Mesendoderm (in vitro differentiated cells): ENCODE measurements at regions not wholly inside any gene's neighbourhood (a gene's known extent, or its start where the extent isn't known, plus 50 kb on each side); places are given as distances from the start of the nearest gene placed in this dataset.

Experiments used
- DNase-seq: peaks from one replicate; pipeline ENCODE4 v3.0.0; 2013
- H2AK5ac ChIP-seq: 2 replicates; pipeline ENCODE4 v1.6.1; 2013; ENCODE audit warnings: low read length, inconsistent platforms
- H2BK120ac ChIP-seq: 2 replicates; pipeline ENCODE4 v1.6.1; 2013; ENCODE audit warnings: low read depth, mild to moderate bottlenecking, low read length, moderate library complexity, mixed read lengths
- H2BK15ac ChIP-seq: replicated peaks from 2 replicates; pipeline ENCODE4 v1.6.1; 2013; ENCODE audit warnings: low read depth, mild to moderate bottlenecking, moderate library complexity
- H2BK5ac ChIP-seq: 2 replicates; pipeline ENCODE4 v1.6.1; 2013; ENCODE audit warnings: low read length, inconsistent platforms
- H3K18ac ChIP-seq: 2 replicates; pipeline ENCODE4 v1.6.1; 2013; ENCODE audit warnings: mild to moderate bottlenecking, low read length, mixed read lengths
- H3K23ac ChIP-seq: one replicate; pipeline ENCODE4 v1.6.1; 2013; ENCODE audit warnings: low read length
- H3K27ac ChIP-seq: 2 replicates; pipeline ENCODE4 v1.5.1; 2013; ENCODE audit warnings: low read depth, mild to moderate bottlenecking, inconsistent platforms, low read length, moderate library complexity
- H3K27me3 ChIP-seq: 2 replicates; pipeline ENCODE4 v1.6.1; 2013; ENCODE audit warnings: low read length, control low read depth, mild to moderate bottlenecking, inconsistent platforms; ENCODE audit not compliant: insufficient read depth, poor library complexity
- H3K36me3 ChIP-seq: 2 replicates; pipeline ENCODE4 v1.6.1; 2013; ENCODE audit warnings: low read length, inconsistent platforms; ENCODE audit not compliant: control insufficient read depth, insufficient read depth
- H3K4ac ChIP-seq: one replicate; pipeline ENCODE4 v1.6.1; 2013; ENCODE audit warnings: low read depth, mild to moderate bottlenecking, low read length, moderate library complexity
- H3K4me1 ChIP-seq: 2 replicates; pipeline ENCODE4 v1.6.1; 2013; ENCODE audit warnings: low read depth, low read length, inconsistent platforms; ENCODE audit not compliant: control insufficient read depth
- H3K4me2 ChIP-seq: 2 replicates; pipeline ENCODE4 v1.6.1; 2013; ENCODE audit warnings: low read length
- H3K4me3 ChIP-seq: 2 replicates; pipeline ENCODE4 v1.5.1; 2013; ENCODE audit warnings: mild to moderate bottlenecking, low read length
- H3K56ac ChIP-seq: one replicate; pipeline ENCODE4 v1.6.1; 2013; ENCODE audit warnings: low read length
- H3K79me1 ChIP-seq: 2 replicates; pipeline ENCODE4 v1.6.1; 2013; ENCODE audit warnings: low read length, inconsistent platforms
- H3K79me2 ChIP-seq: 2 replicates; pipeline ENCODE4 v1.6.1; 2013; ENCODE audit warnings: mild to moderate bottlenecking, low read length; ENCODE audit not compliant: control insufficient read depth, insufficient read depth
- H3K9ac ChIP-seq: 2 replicates; pipeline ENCODE4 v1.6.1; 2013; ENCODE audit warnings: low read length, inconsistent platforms
- H4K5ac ChIP-seq: one replicate; pipeline ENCODE4 v1.6.1; 2013; ENCODE audit warnings: low read length
- H4K8ac ChIP-seq: one replicate; pipeline ENCODE4 v1.6.1; 2013; ENCODE audit warnings: low read depth, mild to moderate bottlenecking, control low read depth, low read length, moderate library complexity
- WGBS: extraction: QIAGEN DNeasy Blood & Tissue Kit; methylation state at CpG from one replicate; pipeline ENCODE4 v1.1.7; 2013; ENCODE audit warnings: low lambda C conversion rate, missing lambda C conversion rate; ENCODE audit not compliant: insufficient coverage; ENCODE audit errors: extremely low coverage; 5-methylcytosine and 5-hydroxymethylcytosine counted together

DNA sequence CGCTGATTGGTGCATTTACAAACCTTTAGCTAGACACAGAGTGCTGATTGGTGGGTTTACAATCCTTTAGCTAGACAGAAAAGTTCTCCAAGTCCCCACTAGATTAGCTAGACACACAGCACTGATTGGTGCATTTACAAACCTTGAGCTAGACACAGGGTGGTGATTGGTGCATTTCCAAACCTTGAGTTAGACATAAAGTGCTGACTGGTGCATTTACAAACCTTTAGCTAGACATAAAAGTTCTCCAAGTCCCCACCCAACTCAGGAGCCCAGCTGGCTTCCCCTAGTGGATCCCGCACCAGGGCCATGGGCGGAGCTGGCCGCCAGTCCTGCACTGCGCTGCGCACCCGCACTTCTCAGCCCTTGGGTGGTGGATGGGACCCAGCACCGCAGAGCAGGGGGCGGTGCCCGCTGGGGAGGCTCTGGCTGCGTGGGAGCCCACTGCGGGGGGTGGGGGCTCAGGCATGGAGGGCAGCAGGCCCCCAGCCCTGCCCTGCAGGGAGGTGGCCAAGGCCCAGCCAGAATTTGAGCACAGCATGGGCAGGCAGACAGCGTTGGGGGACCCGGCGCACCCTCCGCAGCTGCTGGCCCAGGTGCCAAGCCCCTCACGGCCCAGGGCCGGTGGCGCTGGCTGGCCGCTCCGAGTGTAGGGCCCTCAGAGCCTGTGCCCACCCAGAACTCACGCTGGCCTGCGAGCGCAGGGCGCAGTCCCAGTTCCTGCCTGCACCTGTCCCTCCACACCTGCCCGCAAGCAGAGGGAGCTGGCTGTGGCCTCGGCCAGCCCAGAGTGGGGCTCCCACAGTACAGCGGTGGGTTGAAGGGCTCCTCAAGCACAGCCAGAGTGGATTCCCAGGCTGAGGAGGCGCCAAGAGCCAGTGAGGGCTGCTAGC lies 608.9 kb upstream of the LCORL start:
- Histone ChIP-seq H3K27me3 (no peaks in the 10 kb centered on the region), H3K36me3 (no peaks in the 10 kb centered on the region), H3K9ac (no peak overlapping the region), H2AK5ac (no peak overlapping the region), H3K4me2 (no peak overlapping the region), H3K4me1 (no peaks in the 10 kb centered on the region), H2BK15ac (no peak overlapping the region), H3K27ac (no peak overlapping the region), H3K4ac (no peak overlapping the region), H2BK5ac (no peak overlapping the region), H3K18ac (no peak overlapping the region), H2BK120ac (no peak overlapping the region), H3K56ac (no peak overlapping the region), H4K8ac (no peak overlapping the region), H3K79me2 (no peaks in the 10 kb centered on the region), H3K23ac (no peak overlapping the region), H3K79me1 (no peaks in the 10 kb centered on the region), H3K4me3 (no peak overlapping the region), H4K5ac (no peak overlapping the region)
- no peak for DNase-seq
- no CpG with 5 or more reads among the region's 29 CpGs for WGBS

DNA sequence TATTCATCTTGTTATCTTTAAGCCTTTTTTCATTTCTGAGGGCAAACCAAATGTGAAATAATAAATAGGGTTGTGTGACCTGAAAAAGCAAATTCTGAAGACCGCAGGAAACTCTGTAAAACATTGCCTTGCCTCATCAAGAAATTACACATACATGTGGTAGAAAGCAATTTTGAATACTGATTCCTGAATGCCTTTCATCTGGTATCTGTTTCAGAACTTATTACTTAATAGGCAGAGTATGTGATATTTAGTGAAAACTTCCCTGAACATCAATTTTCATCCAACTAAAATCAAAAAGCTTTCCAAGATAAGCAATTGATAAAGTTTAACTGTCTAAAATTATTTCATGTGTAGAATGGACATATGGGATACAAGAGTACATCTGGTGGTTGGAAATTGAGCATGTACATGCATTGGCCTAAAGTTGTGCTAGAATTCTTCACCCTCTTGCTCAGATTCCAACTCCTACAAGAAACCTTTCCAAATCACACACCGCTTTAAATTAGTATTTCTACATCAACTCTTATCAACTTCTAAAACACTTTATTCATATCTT lies 606.0 kb upstream of the LCORL start:
- Histone ChIP-seq H3K18ac (no peak overlapping the region), H3K36me3 (no peaks in the 10 kb centered on the region), H2AK5ac (no peak overlapping the region), H3K4ac (no peak overlapping the region), H3K79me1 (no peaks in the 10 kb centered on the region), H3K4me2 (no peak overlapping the region), H3K4me1 (no peaks in the 10 kb centered on the region), H2BK120ac (no peak overlapping the region), H3K27ac (no peak overlapping the region), H3K9ac (no peak overlapping the region), H4K5ac (no peak overlapping the region), H3K4me3 (no peak overlapping the region), H4K8ac (no peak overlapping the region), H2BK15ac (no peak overlapping the region), H2BK5ac (no peak overlapping the region), H3K23ac (no peak overlapping the region), H3K27me3 (no peaks in the 10 kb centered on the region), H3K79me2 (no peaks in the 10 kb centered on the region), H3K56ac (no peak overlapping the region)
- no peak for DNase-seq
- WGBS, result 100% methylated on average over 1 of the region's 2 CpGs

DNA sequence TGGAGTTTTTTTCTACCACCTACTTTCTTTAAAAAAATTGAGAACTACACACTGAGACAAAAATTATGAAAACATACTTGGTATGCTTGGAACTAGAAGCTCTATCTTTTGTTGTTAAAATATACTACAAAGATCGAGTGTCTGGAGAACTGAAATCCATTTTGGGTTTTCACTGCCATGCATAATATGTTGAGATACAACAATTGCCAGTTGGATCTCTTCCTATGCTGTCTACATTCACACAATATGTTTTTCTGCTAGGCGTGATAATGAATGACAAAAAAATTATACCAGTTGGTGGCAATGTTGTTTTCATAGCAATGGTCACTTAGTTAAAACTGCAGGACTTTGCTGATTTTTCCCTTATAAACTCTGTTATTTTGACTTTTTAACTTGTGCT lies 605.4 kb upstream of the LCORL start:
- H3K79me1 ChIP-seq, result no peaks in the 10 kb centered on the region
- no peak overlapping the region for H3K56ac ChIP-seq
- H3K23ac ChIP-seq, result no peak overlapping the region
- no peak overlapping the region for H3K4me2 ChIP-seq
- DNase-seq, result no peak
- no peak overlapping the region for H2BK120ac ChIP-seq
- no CpG with 5 or more reads among the region's 2 CpGs for WGBS
- H3K36me3 ChIP-seq, result no peaks in the 10 kb centered on the region
- H3K4ac ChIP-seq, result no peak overlapping the region
- H3K27me3 ChIP-seq, result no peaks in the 10 kb centered on the region
- no peak overlapping the region for H3K27ac ChIP-seq
- H3K79me2 ChIP-seq, result no peaks in the 10 kb centered on the region
- no peaks in the 10 kb centered on the region for H3K4me1 ChIP-seq
- no peak overlapping the region for H3K9ac ChIP-seq
- no peak overlapping the region for H2BK5ac ChIP-seq
- no peak overlapping the region for H3K4me3 ChIP-seq
- H2AK5ac ChIP-seq, result no peak overlapping the region
- H3K18ac ChIP-seq, result no peak overlapping the region
- no peak overlapping the region for H2BK15ac ChIP-seq
- no peak overlapping the region for H4K8ac ChIP-seq
- no peak overlapping the region for H4K5ac ChIP-seq

DNA sequence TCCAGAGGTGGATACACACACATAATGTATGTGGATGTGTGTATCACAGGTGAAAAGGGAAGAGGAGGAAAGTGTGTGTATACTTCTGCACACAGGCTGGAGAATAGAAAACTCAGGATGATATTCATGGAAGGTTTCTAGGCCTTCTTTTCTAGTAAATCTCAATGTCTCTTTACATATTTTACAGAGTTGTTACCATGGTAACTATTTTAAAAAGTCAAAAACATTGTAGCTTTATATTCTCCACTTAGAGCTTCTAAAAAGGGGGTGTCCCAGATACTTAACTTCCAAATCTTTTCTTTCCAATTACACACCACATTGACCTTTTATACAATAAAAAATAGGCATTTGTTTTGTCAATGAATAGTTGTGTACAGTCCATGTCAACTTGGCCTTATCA lies 604.8 kb upstream of the LCORL start:
- no peak overlapping the region for H3K4ac ChIP-seq

DNA sequence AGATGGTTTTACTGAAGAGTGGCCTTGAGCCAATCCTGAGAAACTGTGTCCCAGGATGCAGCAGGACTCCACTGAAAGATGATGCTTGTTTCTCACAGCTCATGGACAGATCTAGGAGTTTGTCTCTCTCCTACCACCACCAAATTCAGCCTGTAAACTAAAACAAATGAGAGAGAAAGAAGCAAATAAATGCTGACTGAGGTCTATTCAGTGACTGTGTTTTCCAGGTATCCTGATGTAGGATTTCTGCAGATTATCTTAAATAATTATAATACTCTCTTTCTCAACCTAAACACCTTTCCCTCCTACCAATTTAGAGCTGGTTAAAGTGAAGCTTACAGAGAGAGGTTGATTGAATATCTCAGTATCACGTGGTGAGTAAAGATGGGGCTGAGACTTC lies 599.6 kb upstream of the LCORL start:
- H3K79me1 ChIP-seq, result no peaks in the 10 kb centered on the region
- H3K4me3 ChIP-seq, result no peak overlapping the region
- H3K18ac ChIP-seq, result no peak overlapping the region
- no CpG with 5 or more reads among the region's 1 CpG for WGBS
- no peak overlapping the region for H2BK5ac ChIP-seq
- H3K36me3 ChIP-seq, result no peaks in the 10 kb centered on the region
- H3K4me1 ChIP-seq, result peaks cover 2% of the 10 kb centered on the region
- no peaks in the 10 kb centered on the region for H3K79me2 ChIP-seq
- no peak overlapping the region for H2BK120ac ChIP-seq
- no peak overlapping the region for H3K4ac ChIP-seq
- H4K5ac ChIP-seq, result no peak overlapping the region
- DNase-seq, result no peak
- H3K27me3 ChIP-seq, result no peaks in the 10 kb centered on the region
- H3K27ac ChIP-seq, result no peak overlapping the region
- H2BK15ac ChIP-seq, result no peak overlapping the region
- H3K23ac ChIP-seq, result no peak overlapping the region
- no peak overlapping the region for H3K9ac ChIP-seq
- no peak overlapping the region for H3K56ac ChIP-seq
- H3K4me2 ChIP-seq, result no peak overlapping the region
- H4K8ac ChIP-seq, result no peak overlapping the region
- no peak overlapping the region for H2AK5ac ChIP-seq

More for the DNA sequence above, 604.8 kb upstream of the LCORL start:
- no peak for DNase-seq
- Histone ChIP-seq H2AK5ac (no peak overlapping the region), H3K79me1 (no peaks in the 10 kb centered on the region), H2BK120ac (no peak overlapping the region), H2BK15ac (no peak overlapping the region), H3K27ac (no peak overlapping the region), H3K36me3 (no peaks in the 10 kb centered on the region), H4K5ac (no peak overlapping the region), H3K56ac (no peak overlapping the region), H3K27me3 (no peaks in the 10 kb centered on the region), H3K18ac (no peak overlapping the region), H3K9ac (no peak overlapping the region), H3K79me2 (no peaks in the 10 kb centered on the region), H4K8ac (no peak overlapping the region), H3K23ac (no peak overlapping the region), H2BK5ac (no peak overlapping the region), H3K4me2 (no peak overlapping the region), H3K4me1 (no peaks in the 10 kb centered on the region), H3K4me3 (no peak overlapping the region)

DNA sequence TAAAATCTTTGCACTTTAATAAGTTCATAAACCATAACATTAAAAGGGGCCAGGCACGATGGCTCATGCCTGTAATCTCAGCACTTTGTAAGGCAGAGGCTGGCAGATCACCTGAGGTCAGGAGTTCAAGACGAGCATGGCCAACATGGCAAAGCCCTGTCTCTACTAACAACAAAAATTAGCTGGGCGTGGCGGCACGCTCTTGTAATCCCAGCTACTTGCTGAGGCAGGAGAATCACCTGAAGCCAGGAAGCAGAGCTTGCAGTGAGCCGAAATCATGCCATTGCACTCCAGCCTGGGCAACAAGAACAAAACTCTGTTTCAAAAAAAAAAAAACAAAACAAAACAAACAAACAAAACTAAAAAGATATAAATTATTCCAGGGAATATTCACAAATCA lies 595.2 kb upstream of the LCORL start:
- Histone ChIP-seq H2BK15ac (no peak overlapping the region), H3K27me3 (no peaks in the 10 kb centered on the region), H4K8ac (no peak overlapping the region), H2BK5ac (no peak overlapping the region), H3K79me2 (no peaks in the 10 kb centered on the region), H3K79me1 (no peaks in the 10 kb centered on the region), H2BK120ac (no peak overlapping the region), H3K18ac (no peak overlapping the region), H3K9ac (no peak overlapping the region), H3K27ac (no peak overlapping the region), H3K23ac (no peak overlapping the region), H3K4me3 (no peak overlapping the region), H2AK5ac (no peak overlapping the region), H3K36me3 (no peaks in the 10 kb centered on the region), H3K4me1 (peaks cover 2% of the 10 kb centered on the region), H4K5ac (no peak overlapping the region), H3K4ac (no peak overlapping the region), H3K4me2 (no peak overlapping the region), H3K56ac (no peak overlapping the region)
- no CpG with 5 or more reads among the region's 6 CpGs for WGBS
- no peak for DNase-seq
